H1 (cell line): ENCODE measurements at regions not wholly inside any gene's neighbourhood (a gene's known extent, or its start where the extent isn't known, plus 50 kb on each side); places are given as distances from the start of the nearest gene placed in this dataset.

Experiments
- CTCF ChIA-PET: fragments of 300-600 bp; sonication (Branson Sonifier 250); formaldehyde crosslinking; loops from one replicate; lab custom pipeline; 2021; ENCODE audit not compliant: partially characterized antibody; lab: Charles Lee
- POLR2A ChIA-PET: fragments of 300-600 bp; sonication (Branson Sonifier 250); formaldehyde crosslinking; loops from one replicate; lab custom pipeline; 2021; ENCODE audit warnings: inconsistent platforms; ENCODE audit not compliant: partially characterized antibody; lab: Charles Lee
- DNase-seq, 2 experiments: peaks; one replicate each; pipeline versions ENCODE4 v3.0.0 to v3.0.0-alpha.2; 2010 to 2022; ENCODE audit warnings: low spot score in 2 of 2, low read depth in 1 of 2, mixed read lengths in 1 of 2
- FAIRE-seq: peaks from 2 replicates; lab custom pipeline; 2011; peaks lifted over from hg19 to GRCh38; lab: Jason Lieb, UNC
- H2AFZ ChIP-seq: 2 replicates; pipeline ENCODE4 v1.8.1; 2012; ENCODE audit warnings: low read length, inconsistent platforms
- H2AK5ac ChIP-seq: 2 replicates; pipeline ENCODE4 v1.6.1; 2013; ENCODE audit warnings: low read depth, low read length
- H2BK120ac ChIP-seq: replicated peaks from 2 replicates; pipeline ENCODE3; 2013; ENCODE audit warnings: low read depth, low read length, inconsistent platforms
- H2BK12ac ChIP-seq: 2 replicates; pipeline ENCODE4 v1.6.1; 2013; ENCODE audit warnings: low read depth, low read length
- H2BK15ac ChIP-seq: 2 replicates; pipeline ENCODE4 v1.6.1; 2013; ENCODE audit warnings: low read length
- H2BK20ac ChIP-seq: 2 replicates; pipeline ENCODE4 v1.6.1; 2013; ENCODE audit warnings: low read length
- H2BK5ac ChIP-seq: 2 replicates; pipeline ENCODE4 v1.6.1; 2013; ENCODE audit warnings: low read depth, low read length
- H3K14ac ChIP-seq: 2 replicates; pipeline ENCODE4 v1.6.1; 2013; ENCODE audit warnings: inconsistent platforms; ENCODE audit not compliant: insufficient read length
- H3K18ac ChIP-seq: 2 replicates; pipeline ENCODE4 v1.6.1; 2013; ENCODE audit warnings: low read length; ENCODE audit errors: extremely low read depth
- H3K23ac ChIP-seq: 2 replicates; pipeline ENCODE4 v1.6.1; 2013; ENCODE audit warnings: inconsistent platforms; ENCODE audit not compliant: insufficient read length
- H3K23me2 ChIP-seq: 2 replicates; pipeline ENCODE4 v1.6.1; 2013; ENCODE audit warnings: low read depth, low read length
- H3K27ac ChIP-seq: 2 replicates; pipeline ENCODE4 v1.6.1; 2011; ENCODE audit warnings: low read depth, low read length, inconsistent platforms
- H3K27me3 ChIP-seq, 4 experiments: replicated peaks in 1 of 4; 1 replicate in 1 of 4; 2 replicates in 3 of 4; pipeline versions ENCODE4 v1.6.1 to v1.8.1; 2011 to 2013; ENCODE audit warnings: low read length in 3 of 4, mild to moderate bottlenecking in 3 of 4, inconsistent platforms in 2 of 4, mixed read lengths in 2 of 4, moderate library complexity in 1 of 4; ENCODE audit not compliant: control insufficient read depth in 3 of 4, insufficient read depth in 3 of 4; ENCODE audit errors: extremely low read depth in 1 of 4
- H3K36me3 ChIP-seq, 4 experiments: 2 replicates each; pipeline versions ENCODE4 v1.6.1 to v1.8.1; 2011 to 2013; ENCODE audit warnings: mild to moderate bottlenecking in 4 of 4, low read length in 3 of 4, moderate library complexity in 2 of 4, control low read depth in 1 of 4, inconsistent platforms in 1 of 4; ENCODE audit not compliant: insufficient read depth in 4 of 4, control insufficient read depth in 2 of 4
- H3K4ac ChIP-seq: replicated peaks from 2 replicates; pipeline ENCODE3; 2013; ENCODE audit warnings: low read length, low read depth, mixed read lengths, inconsistent platforms; ENCODE audit not compliant: insufficient read length
- H3K4me1 ChIP-seq, 4 experiments: replicated peaks in 1 of 4; 1 replicate in 1 of 4; 2 replicates in 3 of 4; pipeline versions ENCODE4 v1.6.1 to v1.8.1; 2011 to 2013; ENCODE audit warnings: low read length in 3 of 4, inconsistent platforms in 2 of 4, mixed read lengths in 1 of 4; ENCODE audit not compliant: insufficient read depth in 4 of 4, control insufficient read depth in 3 of 4
- H3K4me2 ChIP-seq, 2 experiments: 2 replicates each; pipeline versions ENCODE4 v1.6.1 to v1.8.1; 2011 to 2013; ENCODE audit warnings: low read depth in 2 of 2, low read length in 2 of 2, control low read depth in 1 of 2, inconsistent platforms in 1 of 2, mild to moderate bottlenecking in 1 of 2; ENCODE audit not compliant: insufficient read depth in 1 of 2
- H3K4me3 ChIP-seq, 4 experiments: fragments of 200-600, 300-600 bp in 1 of 4; sonication (generic), shearing (Covaris generic), sonication (Bioruptor Twin) in 1 of 4; 2 replicates each; pipeline versions ENCODE4 v1.5.1 to v1.8.1; 2011 to 2016; ENCODE audit warnings: low read length in 4 of 4, low read depth in 3 of 4, control low read depth in 2 of 4, inconsistent platforms in 2 of 4, mild to moderate bottlenecking in 2 of 4, mixed read lengths in 1 of 4, moderate library complexity in 1 of 4; ENCODE audit not compliant: insufficient read depth in 2 of 4; ENCODE audit errors: extremely low read depth in 1 of 4
- H3K56ac ChIP-seq: replicated peaks from 2 replicates; pipeline ENCODE3; 2013; ENCODE audit warnings: low read depth, mild to moderate bottlenecking, mixed read lengths, low read length, inconsistent platforms; ENCODE audit not compliant: insufficient read length
- H3K79me1 ChIP-seq: 2 replicates; pipeline ENCODE4 v1.6.1; 2013; ENCODE audit warnings: low read depth, low read length, control low read depth
- H3K79me2 ChIP-seq, 2 experiments: 2 replicates each; pipeline versions ENCODE4 v1.6.1 to v1.8.1; 2012 to 2013; ENCODE audit warnings: low read length in 2 of 2, mild to moderate bottlenecking in 2 of 2, inconsistent platforms in 1 of 2; ENCODE audit not compliant: insufficient read depth in 2 of 2, control insufficient read depth in 1 of 2
- H3K9ac ChIP-seq, 4 experiments: replicated peaks in 1 of 4; 1 replicate in 1 of 4; 2 replicates in 3 of 4; pipeline versions ENCODE4 v1.6.1 to v1.8.1; 2011 to 2013; ENCODE audit warnings: low read depth in 3 of 4, low read length in 3 of 4, control low read depth in 2 of 4, mild to moderate bottlenecking in 2 of 4, moderate library complexity in 2 of 4, inconsistent platforms in 1 of 4; ENCODE audit errors: extremely low read depth in 1 of 4
- H3K9me3 ChIP-seq, 2 experiments: 2 replicates each; pipeline versions ENCODE4 v1.6.1 to v1.8.1; 2012 to 2013; ENCODE audit warnings: mild to moderate bottlenecking in 2 of 2, moderate library complexity in 2 of 2, control low read depth in 1 of 2, inconsistent platforms in 1 of 2, low read depth in 1 of 2, low read length in 1 of 2, mixed read lengths in 1 of 2; ENCODE audit not compliant: insufficient read depth in 2 of 2
- H4K20me1 ChIP-seq, 2 experiments: replicated peaks in 1 of 2; 2 replicates each; pipeline versions ENCODE3 to v1.8.1; 2011 to 2013; ENCODE audit warnings: inconsistent platforms in 2 of 2, low read length in 2 of 2, mild to moderate bottlenecking in 1 of 2; ENCODE audit not compliant: insufficient read depth in 2 of 2, control insufficient read depth in 1 of 2
- H4K5ac ChIP-seq: 2 replicates; pipeline ENCODE4 v1.6.1; 2013; ENCODE audit warnings: low read length, low read depth, mixed read lengths, inconsistent platforms; ENCODE audit not compliant: insufficient read length
- H4K8ac ChIP-seq: 2 replicates; pipeline ENCODE4 v1.8.0; 2013; ENCODE audit warnings: mild to moderate bottlenecking, moderate library complexity, low read length, inconsistent platforms; ENCODE audit not compliant: insufficient read depth; ENCODE audit errors: extremely low read depth
- H4K91ac ChIP-seq: replicated peaks from 2 replicates; pipeline ENCODE3; 2013; ENCODE audit warnings: low read length, mixed read lengths, inconsistent platforms; ENCODE audit not compliant: insufficient read length
- ASH2L ChIP-seq: fragments of 200-600, 300-600 bp; sonication (generic); IDR thresholded peaks from one replicate; pipeline ENCODE4 v1.7.1; 2017; ENCODE audit warnings: low read length
- BACH1 ChIP-seq: IDR thresholded peaks from 2 replicates; pipeline ENCODE4 v1.6.1; 2012; ENCODE audit warnings: low read length, improper control_type of control experiment
- CBX8 ChIP-seq: fragments of 300-800, 300-1000 bp; sonication (generic); IDR thresholded peaks from 2 replicates; pipeline ENCODE4 v1.7.1; 2016; ENCODE audit warnings: low read depth, low read length, borderline replicate concordance
- CEBPB ChIP-seq: IDR thresholded peaks from 2 replicates; pipeline ENCODE4 v1.6.1; 2012; ENCODE audit warnings: low read depth, low read length
- CREB1 ChIP-seq: IDR thresholded peaks from 2 replicates; pipeline ENCODE4 v1.6.1; 2012; ENCODE audit warnings: inconsistent platforms
- JUN ChIP-seq: IDR thresholded peaks from 2 replicates; pipeline ENCODE4 v1.6.1; 2011; ENCODE audit warnings: low read depth, mild to moderate bottlenecking, improper control_type of control experiment, low read length
- KDM5A ChIP-seq: fragments of 200-600 bp; IDR thresholded peaks from 2 replicates; pipeline ENCODE4 v1.7.1; 2012; ENCODE audit warnings: mild to moderate bottlenecking, low read length, inconsistent platforms, mixed read lengths
- MAX ChIP-seq: IDR thresholded peaks from 2 replicates; pipeline ENCODE4 v1.6.1; 2012; ENCODE audit warnings: inconsistent platforms
- POLR2AphosphoS5 ChIP-seq: IDR thresholded peaks from 2 replicates; pipeline ENCODE4 v1.6.1; 2011; ENCODE audit warnings: low read depth, low read length
- SIN3A ChIP-seq, 2 experiments: IDR thresholded peaks in 1 of 2; conservative IDR thresholded peaks in 1 of 2; 2 replicates each; pipeline ENCODE4 v1.6.1; 2011 to 2012; ENCODE audit warnings: low read length in 2 of 2, improper control_type of control experiment in 1 of 2, low read depth in 1 of 2, mild to moderate bottlenecking in 1 of 2
- SP4 ChIP-seq: IDR thresholded peaks from 2 replicates; pipeline ENCODE4 v1.6.1; 2012; ENCODE audit warnings: low read length, inconsistent platforms
- TAF1 ChIP-seq: IDR thresholded peaks from 2 replicates; pipeline ENCODE4 v1.6.1; 2011; ENCODE audit warnings: mild to moderate bottlenecking, low read depth, low read length
- TEAD4 ChIP-seq: IDR thresholded peaks from 2 replicates; pipeline ENCODE4 v1.6.1; 2012; ENCODE audit warnings: low read depth, low read length, inconsistent platforms, mixed read lengths
- ZNF274 ChIP-seq: IDR thresholded peaks from 2 replicates; pipeline ENCODE4 v1.7.0; 2012; ENCODE audit warnings: low read length, borderline replicate concordance; ENCODE audit errors: extremely low read depth
- WGBS, 2 experiments: shearing (Covaris generic) in 1 of 2; methylation state at CpG; one replicate each; pipeline versions ENCODE4 v1.1.6 to v1.1.7; 2013 to 2015; ENCODE audit warnings: low lambda C conversion rate in 2 of 2, mixed read lengths in 2 of 2, inconsistent platforms in 1 of 2, low coverage in 1 of 2, missing lambda C conversion rate in 1 of 2; ENCODE audit not compliant: insufficient replicate concordance in 2 of 2, insufficient coverage in 1 of 2, insufficient read length in 1 of 2; ENCODE audit errors: extremely low coverage in 1 of 2, missing lambda C conversion rate in 1 of 2; 5-methylcytosine and 5-hydroxymethylcytosine counted together

GRCh38 chr11:70674605-70675004 lies 276.3 kb downstream of the CTTN start:
- Histone ChIP-seq H4K20me1 (no peaks in the 10 kb centered on the region), H3K4me1 (peaks cover 4 to 23% (median 10%) of the 10 kb centered on the region in 4 experiments), H2BK5ac (no peak overlapping the region), H3K79me1 (0 out of 2 replicates have a peak, but pooled peaks cover 2% of the 10 kb centered on the region), H3K23ac (no peak overlapping the region), H3K14ac (no peak overlapping the region), H3K56ac (no peak overlapping the region), H3K9me3 (no peaks in the 10 kb centered on the region), H3K27me3 (no peaks in the 10 kb centered on the region), H3K27ac (no peak overlapping the region), H2BK20ac (no peak overlapping the region), H4K5ac (no peak overlapping the region), H3K4me3 (no peak overlapping the region), H2AK5ac (no peak overlapping the region), H3K36me3 (no peaks in the 10 kb centered on the region), H3K79me2 (no peaks in the 10 kb centered on the region), H2BK12ac (no peak overlapping the region), H4K91ac (no peak overlapping the region), H3K18ac (no peak overlapping the region), H2BK15ac (no peak overlapping the region), H2BK120ac (no peak overlapping the region), H2AFZ (no peak overlapping the region), H4K8ac (no peak overlapping the region), H3K23me2 (no peaks in the 10 kb centered on the region), H3K4me2 (no peak overlapping the region), H3K9ac (no peak overlapping the region), H3K4ac (no peak overlapping the region)
- ChIA-PET POLR2A (interaction anchor here (1.8 kb wide), 1 partner anchor 12 kb away, joined by 5 read pairs; no protein-coding TSS in a partner anchor), CTCF (interaction anchor here (0.7 to 0.9 kb wide), 4 partner anchors 10 to 214 kb away, joined by 3 to 4 read pairs (median 3); no protein-coding TSS in a partner anchor)
- TF ChIP-seq CREB1 (no peak), TEAD4 (no peak), ASH2L (no peak), SP4 (no peak), KDM5A (no peak), ZNF274 (no peak), CBX8 (no peak), SIN3A (conservative IDR thresholded peaks at IDR 0.05 in 1 of 2, IDR thresholded peaks at IDR 0.05 in 1 of 2; ENCODE audit: low read depth in 1 of 2, low read length in 2 of 2) (no peak), POLR2AphosphoS5 (no peak), TAF1 (no peak), CEBPB (no peak), BACH1 (no peak), MAX (no peak), JUN (no peak)
- no peak for FAIRE-seq
- DNase-seq, result no peak
- whole genome bisulfite sequencing, 2 experiments, result 89% methylated on average over 3 of the region's 3 CpGs; no CpG with 5 or more reads in 1 of the 2 experiments
